ENCODE measurements at regions not wholly inside any gene's neighbourhood (a gene's known extent, or its start where the extent isn't known, plus 50 kb on each side); places are given as distances from the start of the nearest gene placed in this dataset.
A peak's percentile ranks its signal among the peaks of the same experiment; 100 is the strongest.

DNA sequence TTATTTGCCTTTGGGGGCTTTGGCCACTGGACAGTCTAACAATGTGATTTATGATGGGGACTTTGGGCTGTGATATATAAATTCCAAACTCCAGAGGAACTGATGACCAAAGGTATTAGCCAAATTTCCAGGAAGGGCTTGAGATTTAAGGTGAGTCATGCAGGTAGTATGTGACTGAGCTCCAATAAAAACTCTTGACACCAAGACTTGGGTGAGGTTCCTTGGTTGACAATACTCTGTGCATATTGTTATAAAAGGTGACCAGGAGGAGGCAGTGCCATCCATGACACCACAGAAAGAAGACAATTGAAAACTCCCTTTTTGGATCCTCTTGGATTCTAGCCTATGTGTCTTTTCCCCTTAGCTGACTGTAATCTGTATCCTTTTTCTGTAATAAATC, 392.7 kb upstream of the LRRC7 start:
- Histone ChIP-seq H3K4me3 (ENCODE audit: low read length) (no peak overlapping the region), H3K27me3 (ENCODE audit: control insufficient read depth, insufficient read depth, low read length, poor library complexity, severe bottlenecking) (no peaks in the 10 kb centered on the region), H3K9me3 (ENCODE audit: control insufficient read depth, low read length) (peaks cover 14% of the 10 kb centered on the region), H3K36me3 (ENCODE audit: control insufficient read depth, insufficient read depth, low read length) (no peaks in the 10 kb centered on the region), H3K9ac (ENCODE audit: extremely low read depth, low read length, poor library complexity, severe bottlenecking) (no peak overlapping the region), H3K4me1 (ENCODE audit: control insufficient read depth, insufficient read depth, low read length) (no peaks in the 10 kb centered on the region), H3K27ac (ENCODE audit: low read depth, low read length) (no peak overlapping the region)
- peaks cover 15% of the 10 kb centered on the region for H3K9me3 Mint-ChIP-seq
- no peak for DNase-seq
- no peaks in the 10 kb centered on the region for H3K4me1 Mint-ChIP-seq
- TF ChIP-seq, protein P1, sequence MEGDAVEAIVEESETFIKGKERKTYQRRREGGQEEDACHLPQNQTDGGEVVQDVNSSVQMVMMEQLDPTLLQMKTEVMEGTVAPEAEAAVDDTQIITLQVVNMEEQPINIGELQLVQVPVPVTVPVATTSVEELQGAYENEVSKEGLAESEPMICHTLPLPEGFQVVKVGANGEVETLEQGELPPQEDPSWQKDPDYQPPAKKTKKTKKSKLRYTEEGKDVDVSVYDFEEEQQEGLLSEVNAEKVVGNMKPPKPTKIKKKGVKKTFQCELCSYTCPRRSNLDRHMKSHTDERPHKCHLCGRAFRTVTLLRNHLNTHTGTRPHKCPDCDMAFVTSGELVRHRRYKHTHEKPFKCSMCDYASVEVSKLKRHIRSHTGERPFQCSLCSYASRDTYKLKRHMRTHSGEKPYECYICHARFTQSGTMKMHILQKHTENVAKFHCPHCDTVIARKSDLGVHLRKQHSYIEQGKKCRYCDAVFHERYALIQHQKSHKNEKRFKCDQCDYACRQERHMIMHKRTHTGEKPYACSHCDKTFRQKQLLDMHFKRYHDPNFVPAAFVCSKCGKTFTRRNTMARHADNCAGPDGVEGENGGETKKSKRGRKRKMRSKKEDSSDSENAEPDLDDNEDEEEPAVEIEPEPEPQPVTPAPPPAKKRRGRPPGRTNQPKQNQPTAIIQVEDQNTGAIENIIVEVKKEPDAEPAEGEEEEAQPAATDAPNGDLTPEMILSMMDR (conservative IDR thresholded peaks at IDR 0.05), result peak; percentile 54
- H3K27ac Mint-ChIP-seq, result no peak overlapping the region
- no peaks in the 10 kb centered on the region for H3K27me3 Mint-ChIP-seq (ENCODE audit: insufficient read depth)
- H3K4me3 Mint-ChIP-seq, result no peak overlapping the region
- H3K36me3 Mint-ChIP-seq (ENCODE audit: low read depth), result no peaks in the 10 kb centered on the region

DNA sequence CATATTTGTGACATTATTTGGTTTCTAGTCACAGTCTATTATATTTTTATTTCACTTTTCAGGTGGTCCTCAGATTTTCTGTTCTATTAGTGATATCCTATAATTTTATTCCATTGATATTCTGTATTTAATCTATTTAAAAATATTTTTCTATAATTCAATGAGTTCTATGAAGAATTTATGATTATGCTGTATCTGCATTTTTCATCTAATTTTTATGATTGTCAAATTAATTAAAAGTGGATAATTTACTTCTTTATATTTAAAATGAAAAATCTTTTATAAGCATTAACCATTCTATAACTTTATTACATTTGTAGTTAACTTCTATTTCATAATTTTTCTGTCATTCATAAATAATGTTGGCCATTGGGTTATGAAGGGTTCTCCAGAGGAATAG, 387.4 kb upstream of the LRRC7 start:
- Histone ChIP-seq H3K27me3 (ENCODE audit: control insufficient read depth, insufficient read depth, low read length, poor library complexity, severe bottlenecking) (no peaks in the 10 kb centered on the region), H3K4me1 (ENCODE audit: control insufficient read depth, insufficient read depth, low read length) (no peaks in the 10 kb centered on the region), H3K27ac (ENCODE audit: low read depth, low read length) (no peak overlapping the region), H3K36me3 (ENCODE audit: control insufficient read depth, insufficient read depth, low read length) (no peaks in the 10 kb centered on the region), H3K9me3 (ENCODE audit: control insufficient read depth, low read length) (no peaks in the 10 kb centered on the region), H3K4me3 (ENCODE audit: low read length) (no peak overlapping the region), H3K9ac (ENCODE audit: extremely low read depth, low read length, poor library complexity, severe bottlenecking) (no peak overlapping the region)
- Mint-ChIP-seq H3K9me3 (no peaks in the 10 kb centered on the region), H3K4me1 (no peaks in the 10 kb centered on the region), H3K27ac (no peak overlapping the region), H3K4me3 (no peak overlapping the region), H3K27me3 (ENCODE audit: insufficient read depth) (no peaks in the 10 kb centered on the region), H3K36me3 (ENCODE audit: low read depth) (no peaks in the 10 kb centered on the region)
- TF ChIP-seq, protein P1 (conservative IDR thresholded peaks at IDR 0.05), result no peak
- no peak for DNase-seq

DNA sequence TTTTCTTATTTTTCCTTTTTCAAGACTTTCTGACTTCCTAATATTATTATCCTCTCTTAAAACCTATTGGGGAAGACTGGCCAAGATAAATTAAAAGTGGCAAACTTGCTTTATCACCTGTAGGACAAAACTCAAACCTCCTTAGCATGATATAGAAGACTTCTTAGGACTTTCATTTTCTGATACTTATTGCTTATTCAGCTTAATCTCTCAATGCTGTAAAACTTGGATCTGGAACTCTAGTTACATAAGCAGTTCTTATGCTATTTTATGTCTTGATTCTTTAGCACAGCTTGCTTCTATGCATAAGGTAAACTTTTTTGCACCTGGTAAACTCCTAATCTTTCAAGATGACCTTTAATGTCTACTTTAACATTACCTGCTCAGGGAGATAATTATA, 382.3 kb upstream of the LRRC7 start:
- Histone ChIP-seq H3K4me1 (ENCODE audit: control insufficient read depth, insufficient read depth, low read length) (no peaks in the 10 kb centered on the region), H3K4me3 (ENCODE audit: low read length) (no peak overlapping the region), H3K27me3 (ENCODE audit: control insufficient read depth, insufficient read depth, low read length, poor library complexity, severe bottlenecking) (no peaks in the 10 kb centered on the region), H3K9me3 (ENCODE audit: control insufficient read depth, low read length) (no peaks in the 10 kb centered on the region), H3K27ac (ENCODE audit: low read depth, low read length) (no peak overlapping the region), H3K9ac (ENCODE audit: extremely low read depth, low read length, poor library complexity, severe bottlenecking) (no peak overlapping the region), H3K36me3 (ENCODE audit: control insufficient read depth, insufficient read depth, low read length) (no peaks in the 10 kb centered on the region)
- Mint-ChIP-seq H3K4me1 (no peaks in the 10 kb centered on the region), H3K4me3 (no peak overlapping the region), H3K27me3 (ENCODE audit: insufficient read depth) (no peaks in the 10 kb centered on the region), H3K9me3 (peaks cover 3% of the 10 kb centered on the region), H3K36me3 (ENCODE audit: low read depth) (no peaks in the 10 kb centered on the region), H3K27ac (no peak overlapping the region)
- no peak for DNase-seq
- TF ChIP-seq, protein P1 (conservative IDR thresholded peaks at IDR 0.05), result no peak

All from endodermal cell (in vitro differentiated cells).